Heart left ventricle (tissue), 13 donors: ENCODE measurements at regions not wholly inside any gene's neighbourhood (a gene's known extent, or its start where the extent isn't known, plus 50 kb on each side); places are given as distances from the start of the nearest gene placed in this dataset.

ENCODE experiments used
- CTCF ChIP-seq, 12 donors: fragments of 200-600 bp; sonication (generic) in 4 of 12; IDR thresholded peaks; one replicate each; pipeline versions ENCODE4 v1.5.0 to v1.8.0; 2018 to 2022; ENCODE audit warnings: antibody characterized with exemption in 12 of 12, mild to moderate bottlenecking in 5 of 12
- POLR2A ChIP-seq, 2 donors: fragments of 450-650 bp; IDR thresholded peaks; one replicate each; pipeline ENCODE4 v1.6.1; 2017; ENCODE audit warnings: antibody characterized with exemption in 2 of 2, mild to moderate bottlenecking in 2 of 2, moderate library complexity in 2 of 2
- donor health status: ischemic (EF 13 %, LVEDD 7.1; RV severe dilation, severe dysfunction).
- donor health status: DM: no; HTN: yes; CAD: no.
- donor health status: DM: no; HTN: no; CAD: no.
- donor health status: ischemic (EF 25% LVEDD 6.9; RV normal size, moderate dysfunction).
- donor health status: ischemic (EF 25% LVEDD 5.7; RV mildly dilated, moderate dysfunction).
- donor health status: ischemic (EF 35%, LVEDD 5.7; RV mildly dilated, moderate dysfunction).
- donor health status: nonischemic (EF 11% LVEDD 7.7; RV severe dilation, severe dysfunction).
- donor health status: DM: yes; HTN: yes; CAD: no.
- donor health status: PGD.
- donor health status: ischemic (EF 29% LVEDD 5.4; RV normal size, mild dysfunction).
- donor health status: nonischemic (EF 23%, LVEDD 6.1; RV moderate dilation, normal function).

- TF ChIP-seq CTCF (IDR thresholded peaks at IDR 0.05) (no peak), POLR2A (IDR thresholded peaks at IDR 0.05) (no peak)
Observed at GRCh38 chr2:144859716-144860115, 339.8 kb upstream of the ZEB2 start.
